HK-2 (cell line): ENCODE measurements at regions not wholly inside any gene's neighbourhood (a gene's known extent, or its start where the extent isn't known, plus 50 kb on each side); places are given as distances from the start of the nearest gene placed in this dataset.
"Not testable (repeated sequence)": the region's sequence is repeated elsewhere in the genome, so short reads cannot be mapped to it uniquely, and the experiment has no call there.

ENCODE experiments used
- DNase-seq: peaks from one replicate; pipeline ENCODE4 v3.0.0-alpha.2; 2018; ENCODE audit not compliant: unreplicated experiment

DNA sequence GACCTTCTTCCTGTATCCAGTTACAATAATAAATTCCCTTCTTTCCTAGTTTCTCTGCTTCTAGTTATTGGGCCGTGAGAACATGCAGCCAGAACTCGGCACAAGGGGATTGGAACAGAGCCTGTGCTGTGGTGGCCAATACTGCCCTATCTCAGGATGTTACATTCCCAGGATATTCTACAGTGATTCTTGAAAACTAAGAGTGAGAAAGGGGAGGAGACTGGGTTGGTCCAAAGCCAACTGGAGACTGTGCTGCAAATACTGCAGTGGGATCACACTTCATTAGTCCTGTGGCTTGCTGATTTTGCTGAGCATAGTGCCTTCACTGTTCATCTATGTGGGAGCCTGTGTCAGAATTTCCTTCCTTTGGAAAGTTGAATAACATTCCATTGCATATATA lies 456.8 kb downstream of the RPIA start:
- not testable (repeated sequence) for DNase-seq

GRCh38 chr2:89151699-89152098 lies 460.2 kb downstream of the RPIA start:
- DNase-seq = not testable (repeated sequence)

GRCh38 chr2:89152501-89152900 lies 461.0 kb downstream of the RPIA start:
- not testable (repeated sequence) for DNase-seq

- not testable (repeated sequence) for DNase-seq
These were observed 461.7 kb downstream of the RPIA start for GRCh38 chr2:89153210-89153609.

- not testable (repeated sequence) for DNase-seq
These were observed 462.8 kb downstream of the RPIA start for GRCh38 chr2:89154247-89154682.

- DNase-seq = not testable (repeated sequence)
These were observed 468.8 kb downstream of the RPIA start for GRCh38 chr2:89160306-89160705.

GRCh38 chr2:89161626-89162025 lies 470.2 kb downstream of the RPIA start:
- not testable (repeated sequence) for DNase-seq

GRCh38 chr2:89170506-89171173 lies 479.2 kb downstream of the RPIA start:
- not testable (repeated sequence) for DNase-seq

DNA sequence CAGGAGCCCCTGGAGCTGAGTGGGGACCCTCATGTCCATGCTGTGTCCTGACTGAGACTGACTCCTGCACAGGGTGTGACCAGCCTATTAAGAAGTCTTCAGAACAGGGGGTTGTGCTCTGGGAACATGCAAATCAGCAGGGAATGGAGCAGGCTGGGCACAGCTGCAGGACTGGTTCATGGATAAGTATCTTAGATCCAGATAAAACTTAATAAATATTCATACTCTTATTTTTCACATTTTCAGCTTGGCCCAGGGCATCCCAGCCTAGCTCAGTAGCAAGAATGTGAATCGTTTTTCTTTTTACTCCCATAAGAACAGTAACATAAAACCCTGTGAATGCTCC lies 479.7 kb downstream of the RPIA start:
- DNase-seq = not testable (repeated sequence)

GRCh38 chr2:89177004-89177403 lies 485.5 kb downstream of the RPIA start:
- not testable (repeated sequence) for DNase-seq

DNA sequence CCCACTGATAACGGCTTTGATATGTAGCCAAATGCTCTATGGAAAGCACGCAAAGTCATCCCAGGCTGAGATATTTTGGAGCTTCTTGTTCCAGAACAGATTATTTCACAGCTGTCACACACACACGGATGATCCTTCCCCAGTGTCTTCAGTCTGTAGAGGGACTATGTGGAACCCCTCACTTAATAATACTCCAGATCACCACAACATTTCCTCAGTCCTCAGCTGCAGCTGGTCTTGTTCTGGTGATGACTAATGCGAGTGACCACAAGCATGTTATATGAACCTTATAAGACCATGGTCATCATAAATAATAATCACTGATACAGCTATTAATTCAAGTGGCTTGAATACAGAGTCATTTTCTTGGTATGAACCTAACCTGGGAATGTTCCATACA lies 490.7 kb downstream of the RPIA start:
- not testable (repeated sequence) for DNase-seq

GRCh38 chr2:89184746-89185145 lies 493.3 kb downstream of the RPIA start:
- not testable (repeated sequence) for DNase-seq

GRCh38 chr2:89195636-89196251 lies 504.3 kb downstream of the RPIA start:
- not testable (repeated sequence) for DNase-seq

DNA sequence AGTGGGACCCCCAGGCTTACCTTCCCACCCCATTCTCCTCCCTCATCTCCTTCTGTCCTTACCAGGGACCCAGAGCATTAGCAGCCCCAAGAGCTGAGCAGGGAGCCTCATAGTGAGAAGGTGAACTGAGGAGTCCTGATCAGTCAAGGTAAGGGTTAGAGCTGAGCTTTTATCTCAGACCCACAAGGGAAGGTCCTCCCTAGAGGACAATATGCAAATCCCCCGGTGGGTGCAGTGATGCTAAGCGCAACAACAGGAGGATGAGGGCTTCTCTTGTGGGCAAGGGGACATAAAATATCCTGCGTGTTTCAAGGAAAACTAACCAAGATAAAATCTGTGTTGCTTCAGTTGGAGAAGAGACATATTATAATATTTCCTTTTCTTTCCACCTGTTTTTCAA lies 505.2 kb downstream of the RPIA start:
- DNase-seq = not testable (repeated sequence)

- DNase-seq = not testable (repeated sequence)
These were observed 506.6 kb downstream of the RPIA start for GRCh38 chr2:89198026-89198425.

- not testable (repeated sequence) for DNase-seq
These were observed 508.2 kb downstream of the RPIA start for GRCh38 chr2:89199453-89200246.

GRCh38 chr2:89200247-89200527 lies 508.7 kb downstream of the RPIA start:
- DNase-seq = not testable (repeated sequence)

DNA sequence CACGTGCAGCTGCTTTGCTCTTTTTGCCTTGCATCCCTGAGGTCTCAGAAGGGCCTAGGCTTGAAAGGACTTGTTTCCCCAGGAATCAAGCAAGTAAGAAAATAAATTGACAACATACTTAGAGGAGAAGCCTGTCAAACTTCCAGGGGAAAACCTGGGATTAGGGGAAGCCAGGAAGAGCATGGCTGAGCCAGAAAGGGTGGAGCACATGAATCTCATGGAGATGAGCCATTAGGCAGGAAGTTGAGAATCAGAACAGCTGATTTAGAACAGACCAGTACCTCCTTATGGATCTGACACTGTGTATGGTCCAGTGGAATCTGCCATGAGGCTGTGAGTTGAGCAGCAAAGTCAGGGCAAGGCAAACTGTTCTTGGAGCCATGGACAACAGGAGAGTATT lies 511.0 kb downstream of the RPIA start:
- not testable (repeated sequence) for DNase-seq

- DNase-seq = peak; percentile 15
These were observed 513.7 kb downstream of the RPIA start for GRCh38 chr2:89205153-89205552.

- not testable (repeated sequence) for DNase-seq
These were observed 516.9 kb downstream of the RPIA start for GRCh38 chr2:89208144-89208932.

DNA sequence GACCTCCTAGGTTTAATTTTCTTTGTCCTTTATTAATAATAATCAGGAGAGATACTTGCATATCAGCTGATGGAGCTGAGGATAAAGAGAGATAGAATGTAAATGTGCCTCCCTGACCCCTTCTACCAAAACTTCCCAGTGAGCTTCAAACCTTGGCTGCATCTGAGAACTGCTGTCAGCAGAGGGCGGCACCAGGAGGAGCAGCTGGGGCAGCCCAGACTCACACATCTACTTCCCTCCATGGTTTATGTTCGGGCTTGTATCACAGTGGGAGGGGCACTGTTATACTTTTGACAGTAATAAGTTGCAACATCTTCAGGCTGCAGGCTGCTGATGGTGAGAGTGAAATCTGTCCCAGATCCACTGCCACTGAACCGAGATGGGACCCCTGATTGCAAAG lies 521.7 kb downstream of the RPIA start:
- DNase-seq = not testable (repeated sequence)

GRCh38 chr2:89213811-89214210 lies 522.3 kb downstream of the RPIA start:
- not testable (repeated sequence) for DNase-seq
